Renal cortical epithelial cell (primary cell): ENCODE measurements at regions not wholly inside any gene's neighbourhood (a gene's known extent, or its start where the extent isn't known, plus 50 kb on each side); places are given as distances from the start of the nearest gene placed in this dataset.

Experiments used
- DNase-seq: peaks from one replicate; pipeline ENCODE4 v3.0.0-alpha.2; 2011; ENCODE audit warnings: low read depth

DNA sequence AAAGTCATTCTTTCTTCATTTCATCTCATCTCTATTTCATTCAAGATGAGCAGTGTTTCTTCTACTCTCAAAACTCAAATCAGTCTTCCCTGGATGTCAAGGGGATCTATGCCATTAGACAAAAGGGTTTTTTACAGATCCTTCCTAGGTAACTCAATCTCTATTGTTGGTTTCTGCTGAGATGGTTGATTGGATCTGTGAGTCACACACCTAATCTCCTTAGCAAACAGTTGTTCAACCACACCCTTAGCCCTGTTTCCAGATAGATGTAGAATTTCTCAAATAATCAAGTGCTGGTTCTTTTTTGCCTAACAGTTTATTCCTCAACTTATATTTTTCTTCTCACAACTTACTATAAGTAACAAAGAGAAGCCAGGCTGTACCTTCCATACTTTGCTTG, 200.5 kb downstream of the KDR start:
- peak; percentile 11 for DNase-seq

DNA sequence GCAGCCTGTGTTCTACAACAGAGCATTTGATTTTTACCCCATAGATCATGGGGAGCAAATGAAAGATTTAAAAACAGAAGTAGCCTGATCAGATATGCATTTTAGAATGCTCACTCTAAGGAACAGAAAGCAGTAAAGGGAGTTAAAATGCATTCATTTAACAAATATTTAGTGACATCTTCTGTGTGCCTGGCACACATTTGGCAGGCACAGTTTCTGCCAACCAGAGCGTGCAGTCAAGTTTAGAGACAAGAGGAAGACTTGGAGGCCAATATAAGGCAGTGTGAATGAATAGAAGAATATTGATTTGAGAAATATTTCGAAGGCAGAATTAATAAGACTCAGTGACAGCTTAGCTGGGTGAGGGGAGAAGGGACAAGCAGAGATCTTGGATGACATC, 210.1 kb downstream of the KDR start:
- no peak for DNase-seq

DNA sequence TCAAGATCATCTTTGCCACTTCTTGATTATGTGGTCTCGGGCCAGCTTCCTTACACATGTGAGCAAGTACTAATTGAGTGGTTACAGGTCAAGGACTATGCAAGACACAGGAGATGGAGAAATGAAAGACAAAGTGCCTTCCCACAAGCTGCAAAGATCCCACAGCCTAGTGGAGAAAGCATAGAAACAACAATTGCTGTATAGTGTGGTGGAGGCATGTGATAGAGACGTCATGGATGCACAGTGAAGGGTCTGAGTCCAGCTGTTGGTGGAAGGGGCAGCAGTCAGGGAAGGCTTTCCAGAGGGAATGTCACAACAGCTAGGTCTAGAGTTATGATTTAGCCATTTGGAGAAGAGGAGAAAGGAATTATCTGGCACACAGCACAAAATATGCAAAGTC, 210.6 kb downstream of the KDR start:
- DNase-seq, result no peak

- DNase-seq, result no peak
Observed at GRCh38 chr4:54913751-54914526, 211.5 kb downstream of the KDR start.

DNA sequence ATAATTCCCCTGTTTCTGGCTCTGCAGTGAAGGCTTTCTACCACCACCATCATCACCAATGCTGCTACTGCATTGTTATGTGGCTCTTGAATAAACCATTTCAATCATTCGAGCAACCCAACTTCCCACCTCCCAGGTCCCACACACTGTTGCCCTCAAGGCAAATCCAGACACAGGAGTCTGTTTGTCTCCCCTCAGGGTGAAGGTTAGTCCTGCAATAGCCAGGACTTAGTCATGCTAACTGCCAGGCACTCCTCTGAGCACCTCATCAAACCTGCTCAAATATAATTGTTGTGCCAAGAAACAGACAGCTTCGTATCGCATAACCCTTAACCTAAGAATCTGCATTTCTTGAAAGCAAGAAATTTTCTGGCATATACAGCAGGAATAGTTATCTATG, 213.2 kb downstream of the KDR start:
- DNase-seq, result no peak

- DNase-seq, result no peak
Observed at GRCh38 chr4:54909961-54910360, 215.4 kb downstream of the KDR start.

- no peak for DNase-seq
Observed at GRCh38 chr4:54908763-54909162, 216.6 kb downstream of the KDR start.

GRCh38 chr4:54904953-54905352, 220.4 kb downstream of the KDR start:
- no peak for DNase-seq

- no peak for DNase-seq
Observed at GRCh38 chr4:54902976-54903375, 222.4 kb downstream of the KDR start.

- DNase-seq, result peak; percentile 19
Observed at GRCh38 chr4:54902271-54902670, 223.1 kb downstream of the KDR start.

DNA sequence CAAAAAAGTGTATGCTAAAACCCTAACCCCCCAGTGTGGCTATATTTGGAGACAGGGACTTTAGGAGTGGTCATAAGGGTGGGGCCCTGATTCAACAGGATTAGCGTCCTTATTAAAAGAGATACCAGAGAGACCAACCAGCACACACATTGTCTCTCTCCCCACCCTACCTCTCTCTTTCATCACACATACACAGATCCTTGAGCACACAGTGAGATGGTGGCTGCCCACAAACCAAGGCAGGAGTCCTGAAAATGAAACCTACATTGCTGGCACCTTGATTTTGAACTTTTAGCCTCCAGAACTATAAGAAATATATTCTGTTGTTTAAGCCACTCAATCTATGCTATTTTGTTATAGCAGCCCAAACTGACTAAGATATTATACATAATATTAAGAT, 224.2 kb downstream of the KDR start:
- no peak for DNase-seq

DNA sequence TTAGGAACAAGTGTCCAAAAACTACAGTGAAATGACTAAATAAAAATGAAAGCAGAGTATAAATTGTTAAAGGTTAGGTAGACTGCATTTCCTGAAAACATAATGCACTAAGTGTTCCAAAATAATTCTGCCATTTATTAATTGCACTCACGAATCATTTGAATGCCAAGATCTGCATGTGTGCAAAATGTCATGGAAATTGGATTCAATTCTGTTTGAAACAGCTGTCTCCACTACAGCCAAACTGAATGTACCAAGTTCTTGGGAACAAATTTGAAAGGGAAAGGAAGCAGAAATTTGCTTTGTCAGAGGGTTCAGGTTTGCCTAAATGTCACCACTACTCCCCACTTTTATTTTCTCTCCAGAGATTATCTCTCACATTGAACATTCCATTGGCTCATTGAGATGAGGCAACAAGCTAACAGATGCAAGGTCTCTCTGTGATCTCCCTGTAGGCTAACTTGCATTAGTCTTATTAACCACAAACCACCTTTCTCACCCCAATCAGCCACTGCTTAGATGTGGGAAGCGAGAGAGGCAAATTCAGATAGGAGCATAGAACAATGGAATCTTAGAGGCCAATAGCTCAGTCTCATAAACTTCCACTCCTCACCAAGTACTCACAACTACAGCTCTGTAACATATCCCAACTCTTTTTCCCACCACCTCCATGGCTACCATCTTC, 226.6 kb downstream of the KDR start:
- peak; percentile 2 for DNase-seq

DNA sequence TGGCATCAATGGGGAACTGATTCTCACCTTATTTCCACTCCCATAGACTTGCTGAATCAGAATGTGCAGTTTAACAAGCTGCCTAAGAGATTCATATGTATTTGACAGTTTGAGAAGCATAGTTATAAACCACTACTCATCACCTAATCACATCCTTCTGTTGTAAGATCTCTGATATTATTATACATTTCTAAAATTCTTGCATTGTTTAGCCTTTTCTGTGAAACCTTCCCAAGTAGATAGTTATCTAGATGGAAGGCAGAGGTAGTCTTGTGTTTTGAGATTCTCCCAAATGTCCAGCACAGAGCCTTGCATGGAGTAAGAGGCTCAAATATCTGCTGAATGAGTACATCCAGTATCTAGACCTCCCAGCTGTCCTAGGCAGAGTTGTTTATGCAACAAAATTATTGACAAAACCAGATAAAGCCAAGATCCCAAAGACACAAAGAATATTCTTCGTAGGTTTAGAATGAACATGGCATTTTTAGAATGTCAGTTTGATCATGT, 227.3 kb downstream of the KDR start:
- no peak for DNase-seq

DNA sequence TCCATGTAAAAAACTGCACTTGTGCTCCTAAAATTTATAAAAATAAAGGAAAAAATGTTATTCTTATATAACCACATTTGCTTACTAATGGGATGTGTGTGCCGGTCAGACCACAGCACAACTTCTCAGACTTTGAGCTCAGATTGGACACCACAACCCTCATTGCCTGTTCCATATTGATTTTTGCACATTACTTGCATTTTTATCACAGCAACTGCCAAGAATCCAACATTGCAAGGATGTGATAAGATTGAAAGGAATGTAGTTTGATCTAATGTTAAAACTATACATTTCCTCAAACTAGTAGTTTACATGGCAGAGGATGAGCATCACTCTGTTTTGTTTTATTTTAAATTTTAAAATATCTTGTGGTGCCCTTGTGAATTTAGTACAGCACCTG, 227.8 kb downstream of the KDR start:
- no peak for DNase-seq

DNA sequence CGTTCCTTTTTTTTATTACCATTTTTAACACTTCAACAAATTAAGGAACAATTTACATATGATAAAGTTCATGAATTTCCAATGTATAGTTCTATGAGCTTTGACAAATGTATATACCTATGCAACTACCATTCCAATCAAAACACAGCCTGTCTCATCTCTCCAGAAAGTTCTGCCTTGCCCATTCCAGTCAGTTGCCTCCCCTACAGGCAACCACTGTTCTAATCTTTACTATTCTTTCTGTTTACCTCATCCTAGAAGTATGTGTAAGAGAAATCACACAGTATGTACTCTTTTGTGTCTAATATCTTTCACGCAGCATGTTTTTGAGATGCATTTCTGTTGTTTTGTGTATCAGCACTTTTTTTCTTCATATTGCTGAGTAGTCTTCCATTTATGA, 224.9 kb downstream of the KIT start:
- no peak for DNase-seq

GRCh38 chr4:54879576-54879975, 221.8 kb downstream of the KIT start:
- DNase-seq, result no peak

DNA sequence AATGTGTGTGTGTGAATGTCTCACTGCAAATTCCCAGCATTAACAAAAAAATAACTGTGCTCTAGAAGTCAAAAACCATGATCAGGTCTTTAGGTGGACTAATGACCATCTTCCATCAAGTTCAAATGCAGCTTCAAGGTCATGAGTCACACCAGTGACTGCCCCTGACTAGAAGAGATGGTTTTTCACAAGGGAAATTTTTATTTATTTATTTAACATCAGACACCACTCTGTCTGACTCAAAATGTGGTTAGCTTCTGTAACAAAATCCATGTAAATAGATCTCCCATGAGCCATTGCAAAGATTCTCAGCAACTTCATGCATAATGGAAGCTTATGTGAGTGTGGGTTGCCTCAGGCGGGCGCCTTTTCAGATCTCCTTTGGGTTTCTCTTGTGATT, 219.2 kb downstream of the KIT start:
- no peak for DNase-seq

DNA sequence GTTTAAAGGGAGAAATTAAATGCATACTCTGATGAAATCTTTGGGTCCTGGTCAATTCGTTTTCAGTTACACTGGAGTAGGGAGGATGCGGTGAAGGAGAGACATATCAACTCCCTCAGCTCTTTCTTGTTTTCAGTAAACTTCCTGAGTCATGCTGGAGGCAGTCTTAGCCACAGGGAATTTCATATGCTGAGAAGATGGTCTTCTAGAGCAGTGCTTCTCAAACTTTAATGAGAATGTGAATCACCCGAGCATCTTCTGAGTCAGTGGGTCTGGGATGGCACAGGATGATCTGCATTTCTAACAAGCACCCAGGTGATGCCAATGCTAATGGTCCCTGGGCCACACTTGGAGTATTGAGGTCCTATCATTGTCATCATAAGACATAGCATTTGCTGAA, 214.5 kb downstream of the KIT start:
- no peak for DNase-seq

GRCh38 chr4:54863571-54864255, 206.0 kb downstream of the KIT start:
- no peak for DNase-seq

- DNase-seq, result no peak
Observed at GRCh38 chr4:54861201-54861600, 203.4 kb downstream of the KIT start.

DNA sequence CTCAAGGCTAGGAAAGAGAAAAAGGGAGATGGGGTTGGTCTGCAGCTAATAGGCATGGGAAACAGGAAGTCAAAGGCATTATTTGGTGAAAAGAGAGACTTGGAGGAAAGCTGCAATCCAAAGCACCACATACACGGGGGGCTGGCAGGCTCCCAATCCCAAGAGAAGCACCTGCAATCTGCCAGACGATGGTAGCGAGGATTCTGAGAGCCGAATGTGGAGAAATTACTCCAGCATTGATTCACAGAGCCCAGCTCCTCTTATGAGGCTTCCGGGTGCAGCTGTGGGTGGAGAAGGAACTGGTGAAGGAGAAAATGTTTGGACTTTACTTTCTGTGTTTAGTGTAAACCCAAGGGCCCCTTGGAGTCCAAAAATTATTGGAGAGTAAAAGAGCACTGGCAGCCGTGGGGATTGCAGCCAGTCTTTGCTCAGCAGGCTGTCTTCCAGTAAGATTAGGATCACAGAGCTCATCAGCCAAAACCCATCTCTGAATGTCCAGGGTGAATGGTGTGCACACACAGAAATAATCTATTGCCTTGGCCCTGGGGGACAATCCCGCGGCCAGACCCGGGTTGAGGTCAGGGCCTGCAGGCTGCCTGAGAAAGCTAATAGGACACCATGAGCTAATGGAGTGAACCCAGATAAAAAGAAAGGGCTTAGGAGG, 197.6 kb downstream of the KIT start:
- DNase-seq, result no peak

- no peak for DNase-seq
Observed at GRCh38 chr4:54852602-54853001, 194.8 kb downstream of the KIT start.
